PC-3 (cell line): ENCODE measurements at regions not wholly inside any gene's neighbourhood (a gene's known extent, or its start where the extent isn't known, plus 50 kb on each side); places are given as distances from the start of the nearest gene placed in this dataset.

Experiments used
- ATAC-seq: fragments of 200-7000 bp; cut with Tn5 transposase; 2 replicates; pipeline ENCODE4 v1.9.1; 2020; ENCODE audit warnings: mild to moderate bottlenecking, moderate library complexity
- BruUV-seq: library from RNA; stranded (reverse); fragments of 400-500 nt; replicated peaks from 2 replicates; lab custom pipeline; 2021; lab: Mats Ljungman, UMichigan
- CTCF ChIA-PET: fragments of 300-600 bp; sonication (Branson Sonifier 250); formaldehyde crosslinking; loops from one replicate; lab custom pipeline; 2022; ENCODE audit warnings: antibody characterized with exemption; lab: Charles Lee
- POLR2A ChIA-PET: fragments of 300-600 bp; sonication (Branson Sonifier 250); formaldehyde crosslinking; loops from one replicate; lab custom pipeline; 2022; ENCODE audit warnings: antibody characterized with exemption; ENCODE audit not compliant: unreplicated experiment; lab: Charles Lee
- DNase-seq: peaks from one replicate; pipeline ENCODE4 v3.0.0-alpha.2; 2015
- H2AFZ ChIP-seq: fragments of 300-600 bp; sonication (generic); 2 replicates; pipeline ENCODE4 v1.6.0; 2016; ENCODE audit warnings: antibody characterized with exemption, low read length
- H3F3A ChIP-seq: fragments of 300-600 bp; sonication (generic); one replicate; pipeline ENCODE4 v1.6.0; 2017; ENCODE audit warnings: antibody characterized with exemption, low read length, control low read depth, mild to moderate bottlenecking; ENCODE audit not compliant: unreplicated experiment
- H3K27ac ChIP-seq: fragments of 300-600 bp; sonication (generic); 2 replicates; pipeline ENCODE4 v1.5.1; 2016; ENCODE audit warnings: mild to moderate bottlenecking, low read length
- H3K27me3 ChIP-seq: fragments of 300-600 bp; sonication (generic); 2 replicates; pipeline ENCODE4 v1.6.1; 2016; ENCODE audit warnings: low read length, mixed read lengths
- H3K36me3 ChIP-seq: fragments of 300-600 bp; sonication (generic); 2 replicates; pipeline ENCODE4 v1.6.1; 2016; ENCODE audit warnings: low read depth, mixed run types, low read length, mixed read lengths
- H3K4me1 ChIP-seq: fragments of 300-600 bp; sonication (generic); 2 replicates; pipeline ENCODE4 v1.5.1; 2016; ENCODE audit warnings: low read length; ENCODE audit not compliant: insufficient read depth
- H3K4me2 ChIP-seq: fragments of 300-600 bp; sonication (generic); 2 replicates; pipeline ENCODE4 v1.6.0; 2016; ENCODE audit warnings: low read length
- H3K4me3 ChIP-seq: fragments of 300-600 bp; sonication (generic); 2 replicates; pipeline ENCODE4 v1.5.1; 2016; ENCODE audit warnings: mild to moderate bottlenecking, low read length, mixed read lengths
- H3K79me2 ChIP-seq: fragments of 300-600 bp; sonication (generic); 2 replicates; pipeline ENCODE4 v1.6.1; 2017; ENCODE audit warnings: low read length, mixed read lengths
- H3K9ac ChIP-seq: fragments of 300-600 bp; sonication (generic); 2 replicates; pipeline ENCODE4 v1.6.0; 2016; ENCODE audit warnings: mild to moderate bottlenecking, low read length
- H3K9me2 ChIP-seq: fragments of 300-600 bp; sonication (generic); replicated peaks from 2 replicates; pipeline ENCODE4 v1.6.1; 2016; ENCODE audit warnings: mixed run types, low read length, mixed read lengths
- H3K9me3 ChIP-seq: fragments of 300-600 bp; sonication (generic); 2 replicates; pipeline ENCODE4 v1.6.1; 2016; ENCODE audit warnings: low read length, mixed read lengths
- H4K20me1 ChIP-seq: fragments of 300-600 bp; sonication (generic); 2 replicates; pipeline ENCODE4 v1.6.1; 2016; ENCODE audit warnings: low read length, mixed read lengths
- EZH2 ChIP-seq: fragments of 300-600 bp; sonication (generic); IDR thresholded peaks from one replicate; pipeline ENCODE4 v1.6.1; 2017; ENCODE audit warnings: antibody characterized with exemption, mild to moderate bottlenecking, low read length; ENCODE audit not compliant: unreplicated experiment
- EZH2phosphoT487 ChIP-seq: fragments of 300-600 bp; sonication (generic); IDR thresholded peaks from 2 replicates; pipeline ENCODE4 v1.6.1; 2018; ENCODE audit warnings: mild to moderate bottlenecking, antibody characterized with exemption, low read length, borderline replicate concordance
- intact Hi-C: fragments of 100-400 bp; cut with micrococcal nuclease; formaldehyde crosslinking; loops from 2 replicates; pipeline ENCODE4 v1.9.0; 2023
- TF ChIP-seq, protein P1 (sequence below): fragments of 300-600 bp; sonication (generic); conservative IDR thresholded peaks from 2 replicates; pipeline ENCODE4 v1.5.1; 2017; ENCODE audit warnings: antibody characterized with exemption, low read depth, mild to moderate bottlenecking, low read length

DNA sequence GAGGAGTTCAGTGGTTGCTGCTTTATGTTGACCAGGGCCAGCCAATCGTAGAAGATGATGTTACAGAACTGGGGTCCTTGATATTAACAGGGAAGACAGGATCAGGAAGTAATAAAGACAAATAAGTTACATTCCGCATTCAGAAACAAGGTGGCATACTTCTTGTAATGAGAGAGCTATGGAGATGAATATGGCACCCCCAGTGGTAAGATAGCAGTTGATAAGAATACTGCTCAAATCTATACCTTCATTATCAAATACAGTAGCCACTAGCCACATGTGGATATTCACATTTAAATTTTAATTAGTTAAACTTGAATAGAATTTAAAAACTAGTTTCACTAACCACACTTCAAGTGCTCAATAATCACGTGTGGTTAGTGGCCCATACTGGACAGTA, 290.4 kb upstream of the RBMS1 start:
- Histone ChIP-seq H3K4me2 (no peak overlapping the region), H3K9me2 (no peaks in the 10 kb centered on the region), H3K9ac (no peak overlapping the region), H3K27me3 (no peaks in the 10 kb centered on the region), H3K9me3 (no peaks in the 10 kb centered on the region; the same call in 1 of the 2 replicates), H2AFZ (no peak overlapping the region), H3K4me3 (no peak overlapping the region), H3F3A (no peaks in the 10 kb centered on the region), H3K27ac (no peak overlapping the region), H3K36me3 (no peaks in the 10 kb centered on the region), H3K4me1 (no peaks in the 10 kb centered on the region), H4K20me1 (no peaks in the 10 kb centered on the region), H3K79me2 (no peaks in the 10 kb centered on the region)
- no peak for DNase-seq
- BruUV-seq, result no TSS peak
- TF ChIP-seq, protein P1, sequence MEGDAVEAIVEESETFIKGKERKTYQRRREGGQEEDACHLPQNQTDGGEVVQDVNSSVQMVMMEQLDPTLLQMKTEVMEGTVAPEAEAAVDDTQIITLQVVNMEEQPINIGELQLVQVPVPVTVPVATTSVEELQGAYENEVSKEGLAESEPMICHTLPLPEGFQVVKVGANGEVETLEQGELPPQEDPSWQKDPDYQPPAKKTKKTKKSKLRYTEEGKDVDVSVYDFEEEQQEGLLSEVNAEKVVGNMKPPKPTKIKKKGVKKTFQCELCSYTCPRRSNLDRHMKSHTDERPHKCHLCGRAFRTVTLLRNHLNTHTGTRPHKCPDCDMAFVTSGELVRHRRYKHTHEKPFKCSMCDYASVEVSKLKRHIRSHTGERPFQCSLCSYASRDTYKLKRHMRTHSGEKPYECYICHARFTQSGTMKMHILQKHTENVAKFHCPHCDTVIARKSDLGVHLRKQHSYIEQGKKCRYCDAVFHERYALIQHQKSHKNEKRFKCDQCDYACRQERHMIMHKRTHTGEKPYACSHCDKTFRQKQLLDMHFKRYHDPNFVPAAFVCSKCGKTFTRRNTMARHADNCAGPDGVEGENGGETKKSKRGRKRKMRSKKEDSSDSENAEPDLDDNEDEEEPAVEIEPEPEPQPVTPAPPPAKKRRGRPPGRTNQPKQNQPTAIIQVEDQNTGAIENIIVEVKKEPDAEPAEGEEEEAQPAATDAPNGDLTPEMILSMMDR, result peak; percentile 39
- no peak for TF ChIP-seq EZH2
- ChIA-PET CTCF (interaction anchor here (0.5 kb wide), 1 partner anchor 210 kb away, joined by 4 read pairs; no protein-coding TSS in a partner anchor), POLR2A (no interaction called here)
- intact Hi-C loops, result no loop called here
- ATAC-seq, result no peak

DNA sequence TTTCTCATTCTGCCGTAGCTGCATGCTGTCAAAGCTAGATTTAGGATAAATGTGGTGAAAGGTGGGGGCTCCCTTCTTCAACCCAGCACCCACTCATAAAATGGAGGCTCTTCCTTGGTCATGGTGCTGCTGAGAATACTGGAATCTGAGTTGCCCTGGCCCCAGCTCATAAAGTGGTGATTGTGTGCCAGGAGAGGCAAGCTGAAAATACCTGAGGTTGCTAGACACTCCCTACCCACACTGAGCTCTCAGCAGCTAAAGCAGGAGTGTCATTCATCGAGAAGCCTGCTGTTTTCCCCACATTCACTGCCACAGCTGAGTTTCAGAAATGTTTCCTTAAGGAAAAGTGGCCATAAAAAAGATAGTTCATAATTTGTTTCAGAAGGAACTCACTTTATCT, 297.1 kb upstream of the RBMS1 start:
- TF ChIP-seq EZH2phosphoT487, result no peak
- TF ChIP-seq, protein P1, result no peak
- TF ChIP-seq EZH2, result no peak
- no peaks in the 10 kb centered on the region for H3K9me3 ChIP-seq
- H3K4me1 ChIP-seq, result no peaks in the 10 kb centered on the region
- no peaks in the 10 kb centered on the region for H3K27me3 ChIP-seq
- no peak overlapping the region for H3K4me3 ChIP-seq
- ChIA-PET CTCF (no interaction called here), POLR2A (no interaction called here)
- H3K79me2 ChIP-seq, result no peaks in the 10 kb centered on the region
- H3K4me2 ChIP-seq, result no peak overlapping the region
- H2AFZ ChIP-seq, result no peak overlapping the region
- DNase-seq (no peak), ATAC-seq (no peak)
- H3K27ac ChIP-seq, result no peak overlapping the region
- no peak overlapping the region for H3K9ac ChIP-seq
- intact Hi-C loops, result no loop called here
- H3K36me3 ChIP-seq, result no peaks in the 10 kb centered on the region
- H4K20me1 ChIP-seq, result no peaks in the 10 kb centered on the region
- BruUV-seq, result no TSS peak
- H3K9me2 ChIP-seq, result no peaks in the 10 kb centered on the region
- H3F3A ChIP-seq, result no peaks in the 10 kb centered on the region

DNA sequence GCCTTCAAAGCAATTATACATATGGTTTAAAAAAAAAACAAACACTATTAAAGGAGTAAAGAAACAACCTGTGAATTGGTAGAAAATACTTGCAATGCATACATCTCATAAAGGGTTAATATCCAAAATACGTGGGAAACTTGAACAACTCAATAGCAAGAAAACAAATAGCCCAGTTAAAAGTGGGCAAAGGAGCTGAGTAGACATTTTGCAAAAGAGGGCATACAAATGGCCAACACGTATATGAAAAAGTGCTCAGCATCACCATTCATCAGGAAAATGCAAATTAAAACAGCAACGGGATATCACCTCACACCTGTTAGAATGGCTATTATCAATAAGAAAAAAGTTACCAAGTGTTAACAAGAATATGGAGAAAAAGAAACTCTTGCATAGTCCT, 298.3 kb upstream of the RBMS1 start:
- Histone ChIP-seq H3K27me3 (no peaks in the 10 kb centered on the region), H3K9ac (no peak overlapping the region), H4K20me1 (no peaks in the 10 kb centered on the region), H3K9me2 (no peaks in the 10 kb centered on the region), H3K4me3 (no peak overlapping the region), H3K4me1 (no peaks in the 10 kb centered on the region), H3K4me2 (no peak overlapping the region), H3K79me2 (no peaks in the 10 kb centered on the region), H3K9me3 (no peaks in the 10 kb centered on the region), H2AFZ (no peak overlapping the region), H3K27ac (no peak overlapping the region), H3F3A (no peaks in the 10 kb centered on the region), H3K36me3 (no peaks in the 10 kb centered on the region)
- no peak for ATAC-seq
- TF ChIP-seq, protein P1, result no peak
- TF ChIP-seq EZH2phosphoT487 (no peak), EZH2 (no peak)
- no peak for DNase-seq
- POLR2A ChIA-PET, result no interaction called here
- BruUV-seq, result no TSS peak
- CTCF ChIA-PET, result no interaction called here
- intact Hi-C loops, result no loop called here
